ENCODE measurements at regions not wholly inside any gene's neighbourhood (a gene's known extent, or its start where the extent isn't known, plus 50 kb on each side); places are given as distances from the start of the nearest gene placed in this dataset.
"Not testable (repeated sequence)": the region's sequence is repeated elsewhere in the genome, so short reads cannot be mapped to it uniquely, and the experiment has no call there.

DNA sequence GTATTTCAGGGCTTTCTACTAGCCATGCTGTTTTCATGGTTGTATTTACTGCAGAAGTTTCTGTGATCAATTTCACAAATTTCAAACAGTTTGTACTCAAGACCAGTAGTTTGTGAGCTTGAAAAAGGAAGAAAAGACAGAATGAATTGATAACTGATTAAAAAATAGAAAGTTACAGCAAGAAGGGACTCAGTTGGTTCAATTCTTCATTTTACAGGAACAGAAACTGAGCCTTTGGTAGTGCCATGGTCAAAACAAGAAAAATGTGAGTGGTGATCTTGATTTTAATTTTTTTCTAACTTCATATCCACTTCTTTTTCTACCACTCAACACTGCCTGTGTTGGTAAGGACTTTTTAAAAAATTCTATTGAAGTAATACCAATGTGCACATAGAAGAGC is 206.6 kb upstream of the NREP start:
- H3K27me3 ChIP-seq (ENCODE audit: control insufficient read depth in 2 of 2, insufficient read depth in 2 of 2, low read length in 2 of 2): no peaks in the 10 kb centered on the region
- no peak overlapping the region for H3K4me3 Mint-ChIP-seq
- no peaks in the 10 kb centered on the region for H3K9me3 ChIP-seq (ENCODE audit: control insufficient read depth in 2 of 3, low read length in 3 of 3)
- H3K36me3 Mint-ChIP-seq: no peaks in the 10 kb centered on the region
- CTCF ChIA-PET: no interaction called here
- H3K27ac Mint-ChIP-seq: no peak overlapping the region
- peaks cover 0 to 15% (median 6%) of the 10 kb centered on the region in 5 donors for H3K27me3 Mint-ChIP-seq
- H3K4me1 ChIP-seq (ENCODE audit: control insufficient read depth in 2 of 2, insufficient read depth in 2 of 2, low read length in 2 of 2): no peaks in the 10 kb centered on the region
- DNase-seq (no peak), ATAC-seq (no peak)
- H3K9me3 Mint-ChIP-seq: peaks cover 0 to 3% (median 0%) of the 10 kb centered on the region in 11 donors
- POLR2A ChIA-PET: no interaction called here
- H3K4me3 ChIP-seq (ENCODE audit: low read length): no peak overlapping the region
- H3K4me1 Mint-ChIP-seq: no peaks in the 10 kb centered on the region
- H3K36me3 ChIP-seq (ENCODE audit: control insufficient read depth in 2 of 3, insufficient read depth in 3 of 3, low read length in 3 of 3): no peaks in the 10 kb centered on the region
- H3K27ac ChIP-seq (ENCODE audit: low read depth, low read length): no peak overlapping the region
- intact Hi-C loops (cut with micrococcal nuclease): no loop called here

DNA sequence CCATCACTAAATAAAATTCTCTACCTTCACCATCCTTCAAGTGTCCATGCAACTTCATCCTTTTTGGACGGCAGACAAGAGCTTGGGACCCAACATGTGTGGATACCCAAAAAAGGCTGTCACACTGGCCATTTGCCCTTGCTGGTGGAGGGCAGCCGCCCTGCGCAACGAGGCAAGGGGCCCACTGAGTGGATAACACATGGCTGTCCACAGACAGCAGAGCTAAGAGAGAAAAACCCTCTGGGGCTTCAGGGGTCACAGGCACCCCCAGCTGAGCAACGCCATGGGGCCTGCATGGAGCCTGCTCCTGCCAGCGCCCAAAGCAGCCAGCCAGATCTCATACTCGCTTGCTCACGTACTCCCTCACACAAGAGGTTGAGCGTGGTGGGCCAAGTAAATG is 205.9 kb upstream of the NREP start:
- no peak overlapping the region for H3K27ac Mint-ChIP-seq
- POLR2A ChIA-PET: no interaction called here
- peaks cover 0 to 15% (median 6%) of the 10 kb centered on the region in 5 donors for H3K27me3 Mint-ChIP-seq

DNA sequence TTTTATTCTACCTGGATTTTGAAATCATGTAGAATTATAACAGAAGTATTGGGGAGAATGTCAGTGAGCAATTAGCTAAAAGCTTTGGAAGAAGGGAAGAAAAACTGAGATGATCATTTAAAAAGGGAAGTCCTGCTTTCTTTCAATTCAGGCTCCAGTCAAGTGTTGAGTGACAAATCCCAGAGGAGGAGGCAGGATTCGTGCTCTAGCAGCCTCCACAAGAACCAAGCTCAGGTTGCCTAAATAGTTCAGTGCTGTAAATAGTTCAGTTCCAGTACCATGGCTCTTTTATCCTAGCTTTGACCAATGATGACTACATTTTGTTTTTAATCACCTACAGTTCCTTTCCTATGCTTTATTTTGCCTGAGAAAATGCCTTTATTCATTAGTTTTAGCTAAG is 204.9 kb upstream of the NREP start:
- CTCF ChIA-PET: no interaction called here
- Histone ChIP-seq H3K4me1 (ENCODE audit: control insufficient read depth in 2 of 2, insufficient read depth in 2 of 2, low read length in 2 of 2) (no peaks in the 10 kb centered on the region), H3K9me3 (ENCODE audit: control insufficient read depth in 2 of 3, low read length in 3 of 3) (no peaks in the 10 kb centered on the region), H3K27me3 (ENCODE audit: control insufficient read depth in 2 of 2, insufficient read depth in 2 of 2, low read length in 2 of 2) (no peaks in the 10 kb centered on the region), H3K36me3 (ENCODE audit: control insufficient read depth in 2 of 3, insufficient read depth in 3 of 3, low read length in 3 of 3) (no peaks in the 10 kb centered on the region), H3K27ac (ENCODE audit: low read depth, low read length) (no peak overlapping the region), H3K4me3 (ENCODE audit: low read length) (no peak overlapping the region)
- H3K4me1 Mint-ChIP-seq: no peaks in the 10 kb centered on the region
- peaks cover 0 to 7% (median 6%) of the 10 kb centered on the region in 5 donors for H3K27me3 Mint-ChIP-seq
- POLR2A ChIA-PET: no interaction called here
- intact Hi-C loops (cut with micrococcal nuclease): no loop called here
- H3K36me3 Mint-ChIP-seq: no peaks in the 10 kb centered on the region
- DNase-seq (no peak), ATAC-seq (no peak)
- no peak overlapping the region for H3K27ac Mint-ChIP-seq
- no peak overlapping the region for H3K4me3 Mint-ChIP-seq
- H3K9me3 Mint-ChIP-seq: peaks cover 0 to 3% (median 0%) of the 10 kb centered on the region in 11 donors

More for the DNA sequence above, 205.9 kb upstream of the NREP start:
- no peak overlapping the region for H3K27ac ChIP-seq (ENCODE audit: low read depth, low read length)
- no peak overlapping the region for H3K4me3 Mint-ChIP-seq
- H3K36me3 ChIP-seq (ENCODE audit: control insufficient read depth in 2 of 3, insufficient read depth in 3 of 3, low read length in 3 of 3): no peaks in the 10 kb centered on the region
- H3K4me3 ChIP-seq (ENCODE audit: low read length): no peak overlapping the region
- ATAC-seq (no peak), DNase-seq (no peak)
- CTCF ChIA-PET: no interaction called here
- H3K36me3 Mint-ChIP-seq: no peaks in the 10 kb centered on the region
- no peaks in the 10 kb centered on the region for H3K27me3 ChIP-seq (ENCODE audit: control insufficient read depth in 2 of 2, insufficient read depth in 2 of 2, low read length in 2 of 2)
- H3K4me1 ChIP-seq (ENCODE audit: control insufficient read depth in 2 of 2, insufficient read depth in 2 of 2, low read length in 2 of 2): no peaks in the 10 kb centered on the region
- no peaks in the 10 kb centered on the region for H3K4me1 Mint-ChIP-seq
- peaks cover 0 to 3% (median 0%) of the 10 kb centered on the region in 11 donors for H3K9me3 Mint-ChIP-seq
- intact Hi-C loops (cut with micrococcal nuclease): no loop called here
- H3K9me3 ChIP-seq (ENCODE audit: control insufficient read depth in 2 of 3, low read length in 3 of 3): no peaks in the 10 kb centered on the region

DNA sequence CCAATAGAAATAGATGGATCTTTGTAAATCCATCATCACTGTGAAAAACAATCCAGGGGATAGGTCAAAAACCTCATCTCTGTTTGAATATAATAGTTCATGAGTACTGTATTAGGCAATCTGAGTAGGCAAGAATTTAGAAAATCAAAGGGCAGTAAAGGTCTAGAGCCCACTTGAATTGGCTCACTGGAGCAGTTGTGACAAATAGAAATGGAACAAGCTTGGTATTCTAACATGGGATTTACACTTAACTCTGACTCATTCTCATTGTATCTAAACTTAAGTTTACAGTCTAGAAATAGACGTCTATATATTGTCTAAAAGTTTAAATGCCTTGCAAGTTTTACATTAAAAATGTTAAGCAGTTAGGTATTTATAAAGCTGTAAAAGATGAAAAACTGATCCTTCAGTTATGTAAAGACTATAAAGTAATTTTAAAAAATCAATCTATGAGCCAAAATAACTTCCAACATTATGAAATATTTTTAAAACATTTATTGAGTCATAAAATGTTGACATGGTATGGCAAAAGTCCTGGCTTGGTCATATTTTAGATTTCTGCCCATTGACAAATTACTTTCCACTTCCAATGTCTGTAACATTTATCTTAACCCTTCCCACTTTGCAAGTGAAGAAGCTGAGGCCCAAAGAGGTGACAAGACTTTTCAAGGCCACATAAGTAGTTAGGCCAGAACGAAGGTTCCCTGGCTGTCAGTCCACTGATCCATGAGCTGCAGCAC is 203.7 kb upstream of the NREP start:
- Mint-ChIP-seq H3K4me3 (no peak overlapping the region), H3K27me3 (peaks cover 0 to 11% (median 6%) of the 10 kb centered on the region in 5 donors), H3K9me3 (peaks cover 0 to 3% (median 0%) of the 10 kb centered on the region in 11 donors), H3K4me1 (no peaks in the 10 kb centered on the region), H3K36me3 (no peaks in the 10 kb centered on the region), H3K27ac (no peak overlapping the region)
- ATAC-seq (no peak), DNase-seq (no peak)
- intact Hi-C loops (cut with micrococcal nuclease): no loop called here
- H3K27ac ChIP-seq (ENCODE audit: low read depth, low read length): no peak overlapping the region
- POLR2A ChIA-PET: no interaction called here
- no peaks in the 10 kb centered on the region for H3K9me3 ChIP-seq (ENCODE audit: control insufficient read depth in 2 of 3, low read length in 3 of 3)
- H3K4me1 ChIP-seq (ENCODE audit: control insufficient read depth in 2 of 2, insufficient read depth in 2 of 2, low read length in 2 of 2): no peaks in the 10 kb centered on the region
- H3K27me3 ChIP-seq (ENCODE audit: control insufficient read depth in 2 of 2, insufficient read depth in 2 of 2, low read length in 2 of 2): no peaks in the 10 kb centered on the region
- H3K4me3 ChIP-seq (ENCODE audit: low read length): no peak overlapping the region
- H3K36me3 ChIP-seq (ENCODE audit: control insufficient read depth in 2 of 3, insufficient read depth in 3 of 3, low read length in 3 of 3): no peaks in the 10 kb centered on the region
- CTCF ChIA-PET: no interaction called here

GRCh38 chr5:111958851-111959250 is 201.9 kb upstream of the NREP start:
- no peaks in the 10 kb centered on the region for H3K4me1 ChIP-seq (ENCODE audit: control insufficient read depth in 2 of 2, insufficient read depth in 2 of 2, low read length in 2 of 2)
- no peaks in the 10 kb centered on the region for H3K4me1 Mint-ChIP-seq
- H3K27me3 Mint-ChIP-seq: peaks cover 0 to 13% (median 7%) of the 10 kb centered on the region in 5 donors
- H3K27me3 ChIP-seq (ENCODE audit: control insufficient read depth in 2 of 2, insufficient read depth in 2 of 2, low read length in 2 of 2): no peaks in the 10 kb centered on the region
- H3K27ac Mint-ChIP-seq: no peak overlapping the region
- ChIA-PET POLR2A (no interaction called here), CTCF (no interaction called here)
- H3K9me3 ChIP-seq (ENCODE audit: control insufficient read depth in 2 of 3, low read length in 3 of 3): no peaks in the 10 kb centered on the region
- H3K36me3 ChIP-seq (ENCODE audit: control insufficient read depth in 2 of 3, insufficient read depth in 3 of 3, low read length in 3 of 3): no peaks in the 10 kb centered on the region
- no peaks in the 10 kb centered on the region for H3K36me3 Mint-ChIP-seq
- no peak overlapping the region for H3K27ac ChIP-seq (ENCODE audit: low read depth, low read length)
- ATAC-seq (no peak), DNase-seq (no peak)
- intact Hi-C loops (cut with micrococcal nuclease): no loop called here
- no peak overlapping the region for H3K4me3 ChIP-seq (ENCODE audit: low read length)
- peaks cover 0 to 5% (median 0%) of the 10 kb centered on the region in 11 donors for H3K9me3 Mint-ChIP-seq
- no peak overlapping the region for H3K4me3 Mint-ChIP-seq

DNA sequence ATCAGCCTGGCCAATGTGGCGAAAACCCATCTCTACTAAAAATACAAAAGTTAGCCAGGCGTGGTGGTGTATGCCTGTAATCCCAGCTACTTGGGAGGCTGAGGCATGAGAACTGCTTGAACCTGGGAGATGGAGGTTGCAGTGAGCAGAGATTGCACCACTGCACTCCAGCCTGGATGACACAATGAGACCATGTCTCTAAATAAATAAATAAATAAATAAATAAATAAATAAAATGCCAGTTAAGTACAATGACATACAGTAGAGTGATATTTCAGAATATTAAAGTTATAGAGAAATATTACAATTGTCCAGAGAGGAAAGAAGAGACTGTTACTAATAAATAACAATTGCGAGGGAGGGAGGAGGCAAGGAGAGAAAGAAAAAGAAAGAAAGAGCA is 199.8 kb upstream of the NREP start:
- intact Hi-C loops (cut with micrococcal nuclease); H3K4me1 Mint-ChIP-seq; DNase-seq; POLR2A ChIA-PET; H3K27ac ChIP-seq (ENCODE audit: low read depth, low read length); H3K36me3 Mint-ChIP-seq; H3K4me3 Mint-ChIP-seq; H3K27ac Mint-ChIP-seq; H3K27me3 ChIP-seq (ENCODE audit: control insufficient read depth in 2 of 2, insufficient read depth in 2 of 2, low read length in 2 of 2); H3K9me3 Mint-ChIP-seq; H3K4me1 ChIP-seq (ENCODE audit: control insufficient read depth in 2 of 2, insufficient read depth in 2 of 2, low read length in 2 of 2); H3K36me3 ChIP-seq (ENCODE audit: control insufficient read depth in 2 of 3, insufficient read depth in 3 of 3, low read length in 3 of 3); H3K4me3 ChIP-seq (ENCODE audit: low read length); H3K9me3 ChIP-seq (ENCODE audit: control insufficient read depth in 2 of 3, low read length in 3 of 3); CTCF ChIA-PET; ATAC-seq: not testable (repeated sequence)
- peaks cover 0 to 24% (median 8%) of the 10 kb centered on the region in 5 donors for H3K27me3 Mint-ChIP-seq

Data from naive thymus-derived CD4-positive, alpha-beta T cell (primary cell).